ENCODE measurements at regions not wholly inside any gene's neighbourhood (a gene's known extent, or its start where the extent isn't known, plus 50 kb on each side); places are given as distances from the start of the nearest gene placed in this dataset.

GRCh38 chr2:43086451-43087221, 139.8 kb downstream of the ZFP36L2 start:
- H3K27ac ChIP-seq (ENCODE audit: low read depth in 2 of 2, low read length in 2 of 2): peak overlapping the region; percentile 86 to 91
- H3K4me3 ChIP-seq (ENCODE audit: low read length in 2 of 2): no peak overlapping the region
- H3K9me3 ChIP-seq (ENCODE audit: control insufficient read depth in 2 of 2, low read length in 2 of 2): no peaks in the 10 kb centered on the region
- H3K36me3 ChIP-seq (ENCODE audit: control insufficient read depth in 2 of 2, insufficient read depth in 2 of 2, low read length in 2 of 2): no peaks in the 10 kb centered on the region
- H3K4me1 ChIP-seq (ENCODE audit: control insufficient read depth in 2 of 2, insufficient read depth in 2 of 2, low read length in 2 of 2): peaks cover 12 to 26% of the 10 kb centered on the region in 2 donors
- no peaks in the 10 kb centered on the region for H3K27me3 ChIP-seq (ENCODE audit: control insufficient read depth in 2 of 2, insufficient read depth in 2 of 2, low read length in 2 of 2)
- H3K9ac ChIP-seq (ENCODE audit: low read depth in 1 of 2, low read length in 2 of 2): peak overlapping the region in 1 of 2 donors; percentile 50

- Histone ChIP-seq H3K4me1 (ENCODE audit: control insufficient read depth in 2 of 2, insufficient read depth in 2 of 2, low read length in 2 of 2) (peaks cover 15 to 26% of the 10 kb centered on the region in 2 donors), H3K9me3 (ENCODE audit: control insufficient read depth in 2 of 2, low read length in 2 of 2) (no peaks in the 10 kb centered on the region), H3K9ac (ENCODE audit: low read depth in 1 of 2, low read length in 2 of 2) (peak overlapping the region; percentile 1 to 34), H3K27ac (ENCODE audit: low read depth in 2 of 2, low read length in 2 of 2) (peak overlapping the region; percentile 53 to 86), H3K36me3 (ENCODE audit: control insufficient read depth in 2 of 2, insufficient read depth in 2 of 2, low read length in 2 of 2) (no peaks in the 10 kb centered on the region), H3K27me3 (ENCODE audit: control insufficient read depth in 2 of 2, insufficient read depth in 2 of 2, low read length in 2 of 2) (no peaks in the 10 kb centered on the region), H3K4me3 (ENCODE audit: low read length in 2 of 2) (no peak overlapping the region)
Measured at GRCh38 chr2:43085929-43086328, 140.5 kb downstream of the ZFP36L2 start.

GRCh38 chr2:43085505-43085904, 140.9 kb downstream of the ZFP36L2 start:
- Histone ChIP-seq H3K4me3 (ENCODE audit: low read length in 2 of 2) (no peak overlapping the region), H3K9ac (ENCODE audit: low read depth in 1 of 2, low read length in 2 of 2) (peak overlapping the region; percentile 1 to 34), H3K27me3 (ENCODE audit: control insufficient read depth in 2 of 2, insufficient read depth in 2 of 2, low read length in 2 of 2) (no peaks in the 10 kb centered on the region), H3K27ac (ENCODE audit: low read depth in 2 of 2, low read length in 2 of 2) (peak overlapping the region; percentile 53 to 86), H3K4me1 (ENCODE audit: control insufficient read depth in 2 of 2, insufficient read depth in 2 of 2, low read length in 2 of 2) (peaks cover 15 to 26% of the 10 kb centered on the region in 2 donors), H3K36me3 (ENCODE audit: control insufficient read depth in 2 of 2, insufficient read depth in 2 of 2, low read length in 2 of 2) (no peaks in the 10 kb centered on the region), H3K9me3 (ENCODE audit: control insufficient read depth in 2 of 2, low read length in 2 of 2) (no peaks in the 10 kb centered on the region)

- no peaks in the 10 kb centered on the region for H3K36me3 ChIP-seq (ENCODE audit: control insufficient read depth in 2 of 2, insufficient read depth in 2 of 2, low read length in 2 of 2)
- no peaks in the 10 kb centered on the region for H3K9me3 ChIP-seq (ENCODE audit: control insufficient read depth in 2 of 2, low read length in 2 of 2)
- H3K4me1 ChIP-seq (ENCODE audit: control insufficient read depth in 2 of 2, insufficient read depth in 2 of 2, low read length in 2 of 2): peaks cover 15 to 26% of the 10 kb centered on the region in 2 donors
- H3K4me3 ChIP-seq (ENCODE audit: low read length in 2 of 2): no peak overlapping the region
- H3K27me3 ChIP-seq (ENCODE audit: control insufficient read depth in 2 of 2, insufficient read depth in 2 of 2, low read length in 2 of 2): no peaks in the 10 kb centered on the region
- no peak overlapping the region for H3K9ac ChIP-seq (ENCODE audit: low read depth in 1 of 2, low read length in 2 of 2)
- peak overlapping the region; percentile 53 to 86 for H3K27ac ChIP-seq (ENCODE audit: low read depth in 2 of 2, low read length in 2 of 2)
Measured at GRCh38 chr2:43084699-43085091, 141.7 kb downstream of the ZFP36L2 start.

- no peak overlapping the region for H3K9ac ChIP-seq (ENCODE audit: low read depth in 1 of 2, low read length in 2 of 2)
- no peaks in the 10 kb centered on the region for H3K36me3 ChIP-seq (ENCODE audit: control insufficient read depth in 2 of 2, insufficient read depth in 2 of 2, low read length in 2 of 2)
- H3K4me1 ChIP-seq (ENCODE audit: control insufficient read depth in 2 of 2, insufficient read depth in 2 of 2, low read length in 2 of 2): peaks cover 15 to 26% of the 10 kb centered on the region in 2 donors
- peak overlapping the region; percentile 58 to 86 for H3K27ac ChIP-seq (ENCODE audit: low read depth in 2 of 2, low read length in 2 of 2)
- H3K27me3 ChIP-seq (ENCODE audit: control insufficient read depth in 2 of 2, insufficient read depth in 2 of 2, low read length in 2 of 2): no peaks in the 10 kb centered on the region
- no peaks in the 10 kb centered on the region for H3K9me3 ChIP-seq (ENCODE audit: control insufficient read depth in 2 of 2, low read length in 2 of 2)
- no peak overlapping the region for H3K4me3 ChIP-seq (ENCODE audit: low read length in 2 of 2)
Measured at GRCh38 chr2:43083710-43084698, 142.4 kb downstream of the ZFP36L2 start.

GRCh38 chr2:43082903-43083677, 143.3 kb downstream of the ZFP36L2 start:
- Histone ChIP-seq H3K36me3 (ENCODE audit: control insufficient read depth in 2 of 2, insufficient read depth in 2 of 2, low read length in 2 of 2) (no peaks in the 10 kb centered on the region), H3K9me3 (ENCODE audit: control insufficient read depth in 2 of 2, low read length in 2 of 2) (no peaks in the 10 kb centered on the region), H3K27ac (ENCODE audit: low read depth in 2 of 2, low read length in 2 of 2) (peak overlapping the region; percentile 58 to 61), H3K4me1 (ENCODE audit: control insufficient read depth in 2 of 2, insufficient read depth in 2 of 2, low read length in 2 of 2) (peaks cover 15 to 26% of the 10 kb centered on the region in 2 donors), H3K27me3 (ENCODE audit: control insufficient read depth in 2 of 2, insufficient read depth in 2 of 2, low read length in 2 of 2) (no peaks in the 10 kb centered on the region), H3K4me3 (ENCODE audit: low read length in 2 of 2) (no peak overlapping the region), H3K9ac (ENCODE audit: low read depth in 1 of 2, low read length in 2 of 2) (no peak overlapping the region)

- Histone ChIP-seq H3K4me1 (ENCODE audit: control insufficient read depth in 2 of 2, insufficient read depth in 2 of 2, low read length in 2 of 2) (peaks cover 15 to 26% of the 10 kb centered on the region in 2 donors), H3K27me3 (ENCODE audit: control insufficient read depth in 2 of 2, insufficient read depth in 2 of 2, low read length in 2 of 2) (no peaks in the 10 kb centered on the region), H3K36me3 (ENCODE audit: control insufficient read depth in 2 of 2, insufficient read depth in 2 of 2, low read length in 2 of 2) (no peaks in the 10 kb centered on the region), H3K9ac (ENCODE audit: low read depth in 1 of 2, low read length in 2 of 2) (no peak overlapping the region), H3K9me3 (ENCODE audit: control insufficient read depth in 2 of 2, low read length in 2 of 2) (no peaks in the 10 kb centered on the region), H3K4me3 (ENCODE audit: low read length in 2 of 2) (no peak overlapping the region), H3K27ac (ENCODE audit: low read depth in 2 of 2, low read length in 2 of 2) (peak overlapping the region; percentile 58 to 61)
Measured at GRCh38 chr2:43082111-43082894, 144.1 kb downstream of the ZFP36L2 start.

- Histone ChIP-seq H3K9me3 (ENCODE audit: control insufficient read depth in 2 of 2, low read length in 2 of 2) (no peaks in the 10 kb centered on the region), H3K36me3 (ENCODE audit: control insufficient read depth in 2 of 2, insufficient read depth in 2 of 2, low read length in 2 of 2) (no peaks in the 10 kb centered on the region), H3K4me1 (ENCODE audit: control insufficient read depth in 2 of 2, insufficient read depth in 2 of 2, low read length in 2 of 2) (peaks cover 10 to 22% of the 10 kb centered on the region in 2 donors), H3K27ac (ENCODE audit: low read depth in 2 of 2, low read length in 2 of 2) (peak overlapping the region in 1 of 2 donors; percentile 61), H3K27me3 (ENCODE audit: control insufficient read depth in 2 of 2, insufficient read depth in 2 of 2, low read length in 2 of 2) (no peaks in the 10 kb centered on the region), H3K4me3 (ENCODE audit: low read length in 2 of 2) (no peak overlapping the region), H3K9ac (ENCODE audit: low read depth in 1 of 2, low read length in 2 of 2) (no peak overlapping the region)
Measured at GRCh38 chr2:43081131-43081765, 145.2 kb downstream of the ZFP36L2 start.

- no peak overlapping the region for H3K27ac ChIP-seq (ENCODE audit: low read depth in 2 of 2, low read length in 2 of 2)
- H3K4me3 ChIP-seq (ENCODE audit: low read length in 2 of 2): no peak overlapping the region
- H3K9me3 ChIP-seq (ENCODE audit: control insufficient read depth in 2 of 2, low read length in 2 of 2): no peaks in the 10 kb centered on the region
- peaks cover 8 to 28% of the 10 kb centered on the region in 2 donors for H3K4me1 ChIP-seq (ENCODE audit: control insufficient read depth in 2 of 2, insufficient read depth in 2 of 2, low read length in 2 of 2)
- H3K9ac ChIP-seq (ENCODE audit: low read depth in 1 of 2, low read length in 2 of 2): no peak overlapping the region
- no peaks in the 10 kb centered on the region for H3K27me3 ChIP-seq (ENCODE audit: control insufficient read depth in 2 of 2, insufficient read depth in 2 of 2, low read length in 2 of 2)
- no peaks in the 10 kb centered on the region for H3K36me3 ChIP-seq (ENCODE audit: control insufficient read depth in 2 of 2, insufficient read depth in 2 of 2, low read length in 2 of 2)
Measured at GRCh38 chr2:43080571-43081021, 145.8 kb downstream of the ZFP36L2 start.

Data from mucosa of rectum (tissue), 2 donors.